AG08395 (cell line): ENCODE measurements at regions not wholly inside any gene's neighbourhood (a gene's known extent, or its start where the extent isn't known, plus 50 kb on each side); places are given as distances from the start of the nearest gene placed in this dataset.
A peak's percentile ranks its signal among the peaks of the same experiment; 100 is the strongest.
"Not testable (repeated sequence)": the region's sequence is repeated elsewhere in the genome, so short reads cannot be mapped to it uniquely, and the experiment has no call there.

Experiments used
- DNase-seq: peaks from one replicate; pipeline ENCODE4 v3.0.0; 2012; ENCODE audit warnings: mixed read lengths, low spot score

GRCh38 chr18:57881818-57882413, 78.8 kb upstream of the ATP8B1 start:
- peak; percentile 79 for DNase-seq

GRCh38 chr18:57879924-57880323, 76.8 kb upstream of the ATP8B1 start:
- DNase-seq = not testable (repeated sequence)

- no peak for DNase-seq
These were observed 66.1 kb upstream of the ATP8B1 start for GRCh38 chr18:57869221-57869620.

- DNase-seq = no peak
These were observed 63.2 kb upstream of the ATP8B1 start for GRCh38 chr18:57866355-57866754.

GRCh38 chr18:57864615-57865121, 61.6 kb upstream of the ATP8B1 start:
- DNase-seq = no peak

- DNase-seq = no peak
These were observed 60.6 kb upstream of the ATP8B1 start for GRCh38 chr18:57863706-57864105.

- DNase-seq = no peak
These were observed 56.2 kb upstream of the ATP8B1 start for GRCh38 chr18:57859314-57859713.

GRCh38 chr18:57856557-57857280, 53.6 kb upstream of the ATP8B1 start:
- no peak for DNase-seq

GRCh38 chr18:57856128-57856527, 53.0 kb upstream of the ATP8B1 start:
- DNase-seq = no peak

GRCh38 chr18:57855551-57855950, 52.4 kb upstream of the ATP8B1 start:
- DNase-seq = no peak

- DNase-seq = no peak
These were observed 51.6 kb upstream of the ATP8B1 start for GRCh38 chr18:57854726-57855125.

GRCh38 chr18:57853864-57854263, 50.7 kb upstream of the ATP8B1 start:
- DNase-seq = no peak

- no peak for DNase-seq
These were observed 50.0 kb upstream of the ATP8B1 start for GRCh38 chr18:57853133-57853532.
